Kidney tubule cell (primary cell): ENCODE measurements at regions not wholly inside any gene's neighbourhood (a gene's known extent, or its start where the extent isn't known, plus 50 kb on each side); places are given as distances from the start of the nearest gene placed in this dataset.
A peak's percentile ranks its signal among the peaks of the same experiment; 100 is the strongest.

Experiments used
- DNase-seq: peaks from one replicate; pipeline ENCODE4 v3.0.0-alpha.2; 2018; ENCODE audit warnings: low spot score

- DNase-seq = peak; percentile 6
These were observed 488.1 kb upstream of the PRMT6 start for GRCh38 chr1:106568201-106568974.

DNA sequence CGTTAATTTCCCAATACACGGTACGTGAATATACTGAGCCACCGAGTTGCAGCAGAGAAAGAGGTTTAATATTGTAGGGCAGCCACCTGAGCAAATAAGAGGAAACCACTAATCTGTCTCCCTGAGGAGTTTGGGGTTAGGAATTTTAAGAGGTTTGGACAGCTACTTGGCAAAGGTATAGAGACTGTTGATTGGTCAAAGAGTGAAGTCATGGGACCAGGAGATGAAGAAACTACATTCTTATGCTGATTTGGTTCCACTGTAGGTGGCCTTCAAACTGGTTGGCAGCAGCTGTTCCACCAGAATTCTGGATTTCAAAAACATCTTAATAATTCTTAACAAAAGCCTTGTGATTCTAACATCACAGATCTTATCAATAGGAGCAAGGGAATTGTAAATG is 485.4 kb upstream of the PRMT6 start:
- no peak for DNase-seq

- no peak for DNase-seq
These were observed 472.4 kb upstream of the PRMT6 start for GRCh38 chr1:106584107-106584506.

DNA sequence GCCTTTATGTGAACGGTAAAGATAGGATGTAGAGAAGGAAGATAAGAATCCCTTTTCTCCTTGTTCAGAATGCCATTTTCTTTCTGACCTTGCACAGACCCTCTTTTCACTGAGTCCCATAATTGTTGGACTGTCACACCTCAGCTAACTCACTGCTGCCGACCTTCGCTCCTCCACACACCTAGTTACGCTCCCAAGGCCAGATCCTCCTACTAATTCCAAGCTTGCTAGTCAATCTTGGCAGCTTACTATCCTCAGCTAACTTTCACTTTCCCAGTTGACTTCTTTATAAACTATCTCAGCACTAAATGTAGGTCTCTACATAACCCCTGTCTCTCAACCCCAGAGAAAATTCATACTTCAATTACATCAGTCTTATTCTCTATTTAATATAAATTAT is 471.8 kb upstream of the PRMT6 start:
- DNase-seq = peak; percentile 25

DNA sequence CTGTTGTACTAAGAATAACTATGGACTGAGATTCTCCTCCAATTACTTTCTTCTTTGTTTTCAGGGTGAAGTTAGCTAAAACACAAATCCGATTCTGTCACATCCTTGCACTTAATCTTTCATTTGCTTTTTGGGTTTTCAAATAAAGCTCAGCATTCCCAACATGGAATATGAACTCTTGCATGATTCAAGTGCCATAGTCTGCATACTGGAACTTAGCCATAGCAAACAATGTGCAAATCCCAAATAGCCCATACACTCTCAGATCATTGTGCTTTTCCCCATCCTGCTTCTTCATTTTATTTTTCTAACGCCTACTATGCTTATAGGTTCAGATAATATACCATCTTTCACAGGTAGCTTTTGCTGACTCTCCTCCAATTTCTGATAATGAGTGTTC is 455.8 kb upstream of the PRMT6 start:
- DNase-seq = no peak

- DNase-seq = no peak
These were observed 452.9 kb upstream of the PRMT6 start for GRCh38 chr1:106603616-106604015.

DNA sequence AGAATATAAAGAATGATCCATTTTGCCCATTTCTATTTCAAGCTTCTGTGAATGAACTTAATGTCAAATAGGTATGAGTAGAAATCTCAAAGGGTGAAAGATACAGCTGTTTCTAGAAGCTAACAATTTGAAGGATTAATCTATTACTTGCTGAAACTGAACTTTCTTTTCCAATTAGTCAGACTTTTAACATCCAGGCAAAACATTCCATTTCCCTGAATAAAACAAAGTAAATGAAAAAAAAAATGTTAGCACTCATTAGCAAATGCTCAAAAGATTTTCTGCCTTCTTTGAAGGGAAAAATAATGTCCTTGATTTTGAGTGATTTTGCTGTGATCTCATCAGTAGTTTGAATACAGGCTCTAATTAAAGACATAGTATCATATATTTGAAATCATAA is 447.6 kb upstream of the PRMT6 start:
- DNase-seq = peak; percentile 51

GRCh38 chr1:106613068-106613467 is 443.4 kb upstream of the PRMT6 start:
- DNase-seq = no peak

GRCh38 chr1:106613861-106614260 is 442.6 kb upstream of the PRMT6 start:
- DNase-seq = no peak

DNA sequence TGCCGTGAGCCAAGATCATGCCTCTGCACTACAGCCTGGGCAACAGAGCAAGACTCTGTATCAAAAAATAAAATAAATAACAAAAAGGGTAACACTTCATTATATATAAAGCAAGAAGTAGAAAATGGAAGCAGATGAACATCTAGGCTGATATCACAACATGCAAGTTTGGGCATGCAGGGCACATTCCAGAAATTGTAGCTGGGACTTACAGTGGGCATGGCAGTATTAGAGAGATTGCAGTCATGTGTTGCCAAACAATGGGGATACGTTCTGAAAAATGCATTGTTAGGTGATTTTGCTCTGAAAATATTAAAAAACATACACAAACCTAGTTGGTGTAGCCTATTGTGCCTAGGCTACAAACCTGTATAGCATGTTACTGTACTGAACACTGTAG is 441.0 kb upstream of the PRMT6 start:
- no peak for DNase-seq

DNA sequence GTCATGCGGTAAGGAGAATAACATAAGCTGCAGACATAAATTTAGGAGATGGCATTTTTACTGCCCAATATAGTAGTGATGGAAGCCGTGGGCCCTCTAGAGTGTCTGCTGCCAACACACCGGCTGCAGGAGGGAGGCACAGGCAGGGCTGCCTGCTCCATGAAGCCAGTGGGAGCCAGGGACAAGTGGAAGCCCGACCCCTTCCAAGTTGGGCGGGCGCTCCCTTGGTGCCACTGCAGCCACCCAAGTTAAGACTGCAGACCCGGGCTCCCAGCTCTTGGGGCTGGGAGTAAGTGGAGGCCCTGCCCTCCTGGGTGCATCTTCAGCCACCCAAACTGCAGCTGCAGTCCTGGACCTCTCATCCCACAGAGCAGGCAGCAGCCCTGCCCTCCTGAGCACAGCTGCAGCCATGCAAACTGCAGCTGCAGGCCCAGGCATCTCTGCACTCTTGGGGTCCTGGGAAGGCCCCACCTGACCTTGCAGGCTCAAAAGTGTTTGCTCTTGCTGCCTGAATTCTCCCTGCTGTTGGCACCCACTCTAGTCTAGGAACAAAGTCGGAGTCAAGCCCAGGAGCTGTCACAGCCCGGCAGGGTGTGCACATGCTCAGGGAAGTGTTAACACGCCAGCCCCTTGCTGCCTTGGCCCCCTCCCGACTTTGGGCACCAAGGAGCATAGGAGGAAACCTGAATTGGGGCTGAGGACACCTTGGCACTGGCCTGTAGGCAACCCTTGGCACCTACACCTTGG is 437.2 kb upstream of the PRMT6 start:
- no peak for DNase-seq

DNA sequence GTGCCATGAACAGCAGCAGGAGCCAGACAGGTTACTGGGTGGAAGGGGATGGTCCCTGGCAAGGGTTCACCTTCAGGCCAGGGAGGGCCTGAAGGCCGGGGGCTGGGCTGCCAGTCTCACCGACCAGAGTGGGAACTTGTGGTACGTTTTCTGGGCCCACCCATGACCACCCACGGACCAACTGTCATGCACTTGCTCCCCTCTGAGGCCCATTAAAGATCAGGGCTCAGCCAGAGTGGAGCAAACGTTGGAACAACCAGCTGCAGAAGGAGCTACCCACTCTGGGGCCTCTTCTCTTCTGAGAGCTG is 436.7 kb upstream of the PRMT6 start:
- DNase-seq = no peak

DNA sequence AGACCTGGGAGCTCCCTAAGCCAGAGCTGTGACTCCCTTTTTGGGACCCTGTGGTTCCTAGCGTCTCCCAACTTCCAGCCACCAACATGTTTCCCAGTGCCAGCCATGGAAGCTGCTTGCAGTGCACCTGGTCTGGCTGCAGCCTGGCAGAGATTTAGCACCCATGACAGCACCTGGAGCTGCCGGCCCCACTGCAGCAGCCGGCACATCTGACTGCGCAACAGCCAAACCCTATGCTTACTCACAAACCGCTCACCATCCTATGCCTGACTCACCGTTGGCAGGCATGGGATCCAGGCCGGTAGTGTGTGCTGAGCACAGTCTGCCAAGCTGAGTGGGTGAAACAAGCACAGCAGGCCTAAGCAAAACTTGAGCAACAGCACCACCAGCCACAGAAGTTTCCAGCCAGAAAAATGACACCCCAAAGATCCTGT is 435.9 kb upstream of the PRMT6 start:
- peak; percentile 90 for DNase-seq

DNA sequence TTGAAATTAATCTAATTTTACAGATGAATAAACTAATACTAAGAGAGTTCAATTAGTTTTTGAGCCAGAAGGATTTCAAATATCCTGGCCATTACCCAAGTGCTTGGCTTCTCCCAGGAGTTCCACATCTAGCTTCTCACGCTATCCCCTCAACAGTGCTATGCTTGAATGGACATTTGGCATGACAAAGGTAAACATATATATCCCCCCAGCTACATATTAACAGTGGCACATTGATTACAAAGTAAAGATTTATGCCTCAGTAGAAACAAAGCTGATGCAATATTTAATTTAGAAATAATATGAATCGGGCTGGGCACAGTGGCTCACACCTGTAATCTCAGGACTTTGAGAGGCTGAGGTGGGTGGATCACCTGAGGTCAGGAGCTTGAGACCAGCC is 434.6 kb upstream of the PRMT6 start:
- DNase-seq = peak; percentile 73

- no peak for DNase-seq
These were observed 418.9 kb upstream of the PRMT6 start for GRCh38 chr1:106637566-106637965.

GRCh38 chr1:106646261-106646784 is 410.2 kb upstream of the PRMT6 start:
- no peak for DNase-seq

DNA sequence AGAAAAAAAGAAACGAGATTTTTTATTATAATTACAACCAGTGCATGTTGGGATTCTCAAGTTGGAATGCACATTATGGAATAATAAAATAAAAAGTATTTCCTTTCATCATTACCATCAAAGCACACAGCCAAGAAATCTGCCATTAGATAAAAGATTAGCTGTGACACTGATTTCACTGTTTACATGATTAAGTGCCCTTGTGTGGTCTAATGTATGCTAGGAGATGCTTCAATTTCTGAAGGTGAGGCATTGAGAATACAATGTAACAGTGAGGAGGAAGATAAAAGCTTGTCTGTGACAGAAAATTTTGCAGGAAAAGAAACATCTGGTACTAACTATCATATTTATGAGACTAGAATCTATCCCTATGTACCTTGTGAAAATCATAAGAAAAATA is 409.7 kb upstream of the PRMT6 start:
- DNase-seq = no peak

GRCh38 chr1:106651028-106651762 is 405.3 kb upstream of the PRMT6 start:
- no peak for DNase-seq

GRCh38 chr1:106659490-106660244 is 396.8 kb upstream of the PRMT6 start:
- DNase-seq = no peak

- DNase-seq = no peak
These were observed 380.9 kb upstream of the PRMT6 start for GRCh38 chr1:106675558-106675957.

GRCh38 chr1:106676021-106676420 is 380.5 kb upstream of the PRMT6 start:
- DNase-seq = no peak

GRCh38 chr1:106677181-106677580 is 379.3 kb upstream of the PRMT6 start:
- DNase-seq = no peak
